Left ventricle myocardium superior (tissue), 1 donor: ENCODE measurements at regions not wholly inside any gene's neighbourhood (a gene's known extent, or its start where the extent isn't known, plus 50 kb on each side); places are given as distances from the start of the nearest gene placed in this dataset.
"Not testable (repeated sequence)": the region's sequence is repeated elsewhere in the genome, so short reads cannot be mapped to it uniquely, and the experiment has no call there.

Source experiments
- ATAC-seq: fragments of 200-7000 bp; cut with Tn5 transposase; one replicate; pipeline ENCODE4 v1.9.1; 2020; ENCODE audit warnings: mild to moderate bottlenecking, moderate library complexity
- DNase-seq: peaks from one replicate; pipeline ENCODE4 v3.0.0-alpha.2; 2020
- intact Hi-C: fragments of 100-400 bp; cut with micrococcal nuclease; formaldehyde crosslinking; loops from one replicate; pipeline ENCODE4 v1.11.0; 2022
- donor health status: DM: no; HTN: yes; CAD: no; lungs with severe emphysema.

DNA sequence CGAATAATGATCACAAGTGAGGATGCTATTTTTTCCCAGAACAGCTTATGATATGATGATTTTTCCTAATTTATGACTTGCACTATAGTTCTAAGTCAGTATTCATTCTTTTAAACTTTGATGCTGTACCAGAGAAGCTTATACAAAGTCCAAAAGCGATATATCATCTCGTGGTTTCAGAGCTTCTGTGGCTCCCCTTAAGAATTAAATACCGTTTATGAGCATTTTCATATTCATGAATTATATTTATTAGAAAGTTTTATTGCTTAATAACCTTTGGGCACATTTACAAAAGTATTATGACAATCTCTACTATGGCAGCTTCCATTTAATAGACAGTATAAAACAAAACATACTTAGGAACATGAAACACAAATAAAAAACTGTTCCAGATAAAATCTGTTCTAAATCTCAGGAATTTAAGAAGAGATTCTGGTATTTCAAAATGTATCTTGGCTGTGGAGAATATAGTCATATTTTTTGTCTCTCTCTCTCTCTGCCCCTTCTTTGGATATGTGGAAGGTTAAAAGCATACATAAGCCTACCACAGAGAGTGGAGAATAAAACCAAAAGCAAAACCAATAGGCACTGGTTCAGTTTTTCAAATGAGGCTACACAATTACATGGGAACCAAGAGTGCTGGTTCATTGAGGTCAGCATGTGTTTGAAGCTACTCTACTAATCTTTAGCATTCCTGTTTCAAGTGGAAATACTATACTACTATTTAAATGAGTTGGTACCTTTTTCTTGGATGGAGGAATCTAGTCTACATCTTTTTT lies 884.5 kb upstream of the GJE1 start:
- ATAC-seq = no peak
- no peak for DNase-seq
- intact Hi-C loops = no loop called here

- intact Hi-C loops = no loop called here
- DNase-seq (no peak), ATAC-seq (no peak)
Observed at GRCh38 chr6:141244366-141244765, 888.4 kb upstream of the GJE1 start.

- DNase-seq = no peak
- intact Hi-C loops = no loop called here
- no peak for ATAC-seq
Observed at GRCh38 chr6:141242957-141243356, 889.8 kb upstream of the GJE1 start.

DNA sequence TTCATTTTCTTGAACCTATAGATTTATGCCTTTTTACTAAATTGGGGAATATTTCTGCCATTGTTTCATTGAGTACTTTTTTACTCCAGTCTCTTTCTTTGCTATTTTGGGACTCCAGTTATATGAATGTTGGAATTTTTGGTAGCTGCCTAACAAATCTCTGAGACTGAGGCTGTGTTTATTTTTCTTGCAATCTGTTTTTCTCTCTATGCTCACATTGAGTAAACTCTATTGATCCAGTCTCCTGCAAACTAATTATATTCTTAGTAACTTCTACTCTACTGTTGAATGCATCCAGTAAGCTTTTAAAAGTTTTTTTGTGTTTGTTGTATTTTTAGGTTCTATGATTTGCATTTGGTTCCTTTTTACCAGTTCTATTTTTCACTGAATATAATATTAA lies 903.4 kb upstream of the GJE1 start:
- intact Hi-C loops = no loop called here
- DNase-seq (no peak), ATAC-seq (no peak)

DNA sequence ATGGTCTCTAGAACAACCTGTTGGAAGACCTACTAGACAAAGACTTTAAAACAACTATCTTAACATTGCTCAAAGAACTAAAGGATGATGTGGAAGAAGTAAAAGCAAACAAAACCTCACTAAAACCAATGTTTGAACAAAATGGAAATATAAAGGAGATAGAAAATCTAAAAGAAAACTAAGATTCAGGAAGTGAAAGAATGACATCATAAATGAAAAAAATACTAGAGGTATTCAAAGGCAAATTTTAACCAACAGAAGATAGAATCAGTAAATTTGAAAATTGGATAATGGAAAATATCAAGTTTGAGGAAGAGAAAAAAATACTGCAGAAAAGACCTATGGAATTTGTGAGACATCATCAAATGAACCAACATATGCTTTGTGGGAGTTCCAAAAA lies 914.1 kb upstream of the GJE1 start:
- intact Hi-C loops = no loop called here
- no peak for ATAC-seq
- no peak for DNase-seq

DNA sequence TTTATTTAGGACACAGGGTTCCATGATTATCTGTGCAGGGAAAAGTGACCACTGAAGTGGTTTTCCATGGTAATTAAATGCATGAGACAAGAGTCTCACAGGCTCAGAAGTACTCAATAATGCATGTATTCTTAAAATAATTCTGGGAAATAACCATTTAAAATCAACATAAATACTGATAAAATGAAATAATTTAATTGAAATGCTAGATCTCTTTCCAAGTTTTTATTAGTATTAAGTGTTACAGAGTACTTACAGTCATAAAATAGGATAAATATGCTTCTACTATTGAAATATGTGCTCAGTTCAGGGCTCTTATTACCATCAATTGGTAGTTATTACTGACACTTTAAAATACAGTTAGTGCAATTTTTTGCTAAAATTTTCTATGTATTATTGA lies 916.0 kb upstream of the GJE1 start:
- intact Hi-C loops = no loop called here
- ATAC-seq (no peak), DNase-seq (no peak)

- ATAC-seq (no peak), DNase-seq (no peak)
- intact Hi-C loops = no loop called here
Observed at GRCh38 chr6:141212296-141212695, 920.4 kb upstream of the GJE1 start.

DNA sequence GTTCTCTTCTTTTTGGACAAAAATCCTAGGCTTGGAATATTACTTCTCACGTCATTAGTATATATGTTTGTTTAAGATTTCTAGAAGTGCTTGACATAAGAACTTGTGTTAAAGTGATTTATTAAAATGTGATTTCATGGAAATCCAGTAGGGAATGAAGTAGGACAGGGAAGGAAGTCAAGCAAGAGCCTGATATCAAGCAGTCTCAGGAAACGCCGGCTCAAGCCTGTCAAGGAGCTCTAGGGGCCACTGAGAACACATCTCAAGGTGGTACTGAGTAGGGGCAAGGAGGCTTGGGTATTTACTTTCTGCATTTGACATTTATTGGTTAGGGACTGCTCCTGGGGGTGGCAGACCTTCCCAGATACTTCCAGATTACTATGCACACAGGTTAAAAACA lies 920.9 kb upstream of the GJE1 start:
- intact Hi-C loops = no loop called here
- DNase-seq (no peak), ATAC-seq (no peak)

- ATAC-seq (no peak), DNase-seq (no peak)
- intact Hi-C loops = no loop called here
Observed at GRCh38 chr6:141210901-141211300, 921.8 kb upstream of the GJE1 start.

DNA sequence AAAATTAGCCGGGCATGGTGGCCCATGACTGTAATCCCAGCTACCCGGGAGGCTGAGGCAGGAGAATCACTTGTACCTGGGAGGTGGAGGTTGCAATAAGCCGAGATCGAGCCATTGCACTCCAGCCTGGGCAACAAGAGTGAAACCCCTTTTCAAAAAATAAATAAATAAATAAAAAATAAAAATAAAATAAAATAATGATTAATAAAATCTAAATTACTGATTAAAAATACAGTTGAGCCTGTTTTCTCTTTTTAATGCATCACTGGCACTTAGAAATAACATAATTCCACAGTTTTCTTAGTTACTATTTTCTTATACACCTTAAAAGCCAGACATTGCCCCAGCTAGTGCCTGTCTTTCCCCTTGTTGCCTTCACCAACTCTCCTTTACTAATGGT lies 922.8 kb upstream of the GJE1 start:
- intact Hi-C loops = no loop called here

DNA sequence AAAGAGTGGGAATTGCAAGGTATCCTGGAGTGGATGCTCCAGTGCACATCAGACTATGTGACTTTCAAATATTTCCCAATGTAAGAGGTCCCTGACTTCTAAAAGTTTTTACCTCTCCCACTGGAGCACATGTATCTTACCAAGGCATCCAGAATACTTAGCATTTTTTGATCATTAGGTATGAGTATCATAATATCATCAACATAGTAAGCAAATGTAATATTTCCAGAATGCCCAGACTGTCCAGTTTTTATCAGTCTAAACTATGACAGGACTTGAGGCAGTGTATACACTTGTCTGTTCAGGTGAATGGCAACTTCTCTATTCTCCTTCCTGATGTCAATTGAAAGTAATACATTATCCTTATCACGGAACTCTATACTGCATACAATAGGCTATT lies 924.6 kb upstream of the GJE1 start:
- intact Hi-C loops = no loop called here
- ATAC-seq = no peak
- DNase-seq = no peak

More for the DNA sequence above, 922.8 kb upstream of the GJE1 start:
- no peak for DNase-seq
- ATAC-seq = no peak

DNA sequence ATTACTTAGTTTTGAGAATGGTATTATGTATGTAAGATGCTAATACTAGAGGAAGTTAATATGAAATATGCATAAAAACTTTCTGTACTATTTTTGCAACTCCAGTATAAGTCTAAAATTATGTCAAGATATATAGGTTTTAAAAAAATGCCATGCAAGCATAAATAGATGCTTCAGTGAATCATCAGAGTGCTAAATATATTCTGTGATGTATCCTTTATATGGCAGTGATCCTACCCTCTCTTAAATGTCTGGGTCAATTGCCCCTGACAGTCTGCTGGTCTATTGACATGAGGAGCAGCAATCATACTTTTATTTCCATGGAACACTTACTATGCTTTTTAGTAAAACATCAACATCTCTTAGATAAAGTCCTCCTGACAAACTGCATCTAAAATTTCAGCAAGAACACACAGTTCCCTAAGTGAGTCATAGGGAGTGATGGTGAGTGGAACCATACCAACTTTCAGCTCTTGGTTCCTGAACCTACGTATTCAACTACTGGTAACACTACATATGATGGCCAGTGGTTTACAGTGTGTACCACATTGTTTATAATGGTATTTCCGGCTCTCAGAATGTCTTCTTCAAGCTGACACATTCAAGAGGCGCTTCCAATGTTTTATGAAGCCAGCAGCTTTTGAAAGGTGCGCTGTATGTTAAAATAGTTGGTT lies 928.7 kb upstream of the GJE1 start:
- peak; percentile 38 for ATAC-seq
- intact Hi-C loops = no loop called here
- DNase-seq = no peak

- ATAC-seq (no peak), DNase-seq (no peak)
- intact Hi-C loops = no loop called here
Observed at GRCh38 chr6:141202626-141203025, 930.1 kb upstream of the GJE1 start.

GRCh38 chr6:141199074-141199473 lies 933.7 kb upstream of the GJE1 start:
- no peak for DNase-seq
- no peak for ATAC-seq
- intact Hi-C loops = no loop called here

GRCh38 chr6:141195251-141195832 lies 937.4 kb upstream of the GJE1 start:
- intact Hi-C loops = no loop called here
- DNase-seq (no peak), ATAC-seq (no peak)

DNA sequence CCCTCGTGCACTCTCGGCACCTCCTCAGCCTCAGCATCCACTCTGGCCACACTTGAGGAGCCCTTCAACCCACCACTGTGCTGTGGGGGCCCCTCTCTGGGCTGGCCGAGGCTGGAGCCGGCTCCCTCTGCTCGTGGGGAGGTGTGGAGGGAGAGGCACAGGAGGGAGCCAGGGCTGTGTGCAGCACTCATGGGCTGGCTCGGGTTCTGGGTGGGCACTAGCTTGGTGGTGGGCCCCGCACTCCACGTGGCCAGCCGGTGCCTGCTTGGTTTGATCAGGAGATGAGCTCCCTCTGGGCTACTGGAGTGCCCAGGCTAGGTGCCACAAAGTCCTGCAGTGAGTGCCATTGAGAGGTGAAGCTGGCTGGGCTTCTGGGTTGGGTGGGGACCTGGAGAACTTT lies 949.4 kb upstream of the GJE1 start:
- DNase-seq = no peak

GRCh38 chr6:141175458-141175857 lies 957.3 kb upstream of the GJE1 start:
- DNase-seq, intact Hi-C loops, ATAC-seq: not testable (repeated sequence)

More for the DNA sequence above, 949.4 kb upstream of the GJE1 start:
- intact Hi-C loops = no loop called here
- no peak for ATAC-seq

DNA sequence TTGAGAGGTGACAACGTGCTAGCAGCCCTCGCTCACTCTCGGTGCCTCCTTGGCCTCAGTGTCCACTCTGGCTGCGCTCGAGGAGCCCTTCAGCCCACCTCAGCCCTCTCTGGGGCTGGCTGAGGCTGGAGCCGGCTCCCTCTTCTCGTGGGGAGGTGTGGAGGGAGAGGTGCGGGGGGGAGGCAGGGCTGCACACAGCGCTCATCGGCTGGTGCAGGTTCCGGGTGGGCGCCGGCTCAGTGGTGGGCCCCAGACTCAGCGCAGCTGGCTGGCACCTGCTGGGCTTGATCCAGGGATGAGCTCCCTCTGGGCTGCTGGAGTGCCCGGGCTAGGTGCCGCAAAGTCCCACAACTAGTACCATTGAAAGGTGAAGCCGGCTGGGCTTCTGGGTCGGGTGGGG lies 957.8 kb upstream of the GJE1 start:
- no peak for ATAC-seq
- intact Hi-C loops = no loop called here
- no peak for DNase-seq

DNA sequence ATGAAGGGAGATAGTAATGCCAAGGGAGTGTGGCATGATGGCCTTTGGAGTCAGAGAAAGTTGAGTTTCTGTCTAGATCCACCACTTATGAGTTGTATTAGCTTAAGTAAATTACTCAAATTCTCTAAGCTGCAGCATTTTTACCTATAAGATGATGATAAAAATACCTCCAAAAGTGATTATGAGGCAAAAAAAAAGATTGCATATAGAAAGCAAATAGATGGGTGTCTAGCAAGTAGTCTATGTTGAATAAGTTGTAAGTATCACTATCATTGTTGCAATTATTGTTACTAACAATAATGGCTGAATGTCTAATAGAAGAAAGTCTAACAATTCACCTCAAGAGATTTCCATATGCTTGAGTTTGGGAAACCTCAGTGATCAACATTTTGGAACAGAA lies 959.2 kb upstream of the GJE1 start:
- intact Hi-C loops = no loop called here
- ATAC-seq (no peak), DNase-seq (no peak)

DNA sequence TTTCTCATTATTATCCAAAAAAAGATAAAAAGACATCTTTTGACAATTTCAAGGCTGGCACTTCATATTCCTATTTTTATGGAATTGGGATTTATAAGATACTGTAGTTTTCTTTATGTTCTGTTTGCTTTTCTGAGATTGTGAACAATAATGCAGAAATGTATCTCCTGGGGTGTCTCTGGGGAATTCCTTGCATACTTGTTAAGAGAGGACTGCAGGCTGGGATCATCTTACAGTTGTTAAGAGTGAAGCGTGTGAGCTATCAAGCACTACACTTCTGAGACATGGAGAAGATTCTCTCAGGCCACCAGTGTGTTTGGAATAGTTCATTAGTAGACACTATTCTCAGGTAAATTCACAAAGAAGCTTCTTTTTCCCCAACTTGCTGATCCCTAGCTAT lies 963.3 kb upstream of the GJE1 start:
- DNase-seq (no peak), ATAC-seq (no peak)
- intact Hi-C loops = no loop called here

DNA sequence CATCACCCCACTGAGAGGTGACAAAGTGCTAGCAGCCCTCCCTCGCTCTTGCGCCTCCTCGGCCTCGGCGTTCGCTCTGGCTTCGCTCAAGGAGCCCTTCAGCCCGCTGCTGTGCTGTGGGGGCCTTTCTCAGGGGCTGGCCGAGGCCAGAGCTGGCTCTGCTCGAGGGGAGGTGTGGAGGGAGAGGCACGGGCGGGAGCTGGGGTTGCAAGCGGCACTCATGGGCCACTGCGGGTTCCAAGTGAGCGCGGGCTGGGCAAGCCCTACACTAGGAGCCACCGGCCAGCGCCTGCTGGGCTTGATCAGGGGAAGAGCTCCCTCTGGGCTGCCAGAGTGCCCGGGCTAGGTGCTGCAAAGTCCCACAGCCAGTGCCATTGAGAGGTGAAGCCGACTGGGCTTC lies 964.8 kb upstream of the GJE1 start:
- DNase-seq (no peak), ATAC-seq (no peak)
- intact Hi-C loops = no loop called here
